Thoracic aorta (tissue), 2 donors: ENCODE measurements at regions not wholly inside any gene's neighbourhood (a gene's known extent, or its start where the extent isn't known, plus 50 kb on each side); places are given as distances from the start of the nearest gene placed in this dataset.

Source experiments
- ATAC-seq: fragments of 150-250 bp; one replicate; pipeline ENCODE4 v1.8.0; 2017; ENCODE audit warnings: low read depth; ENCODE audit not compliant: insufficient number of reproducible peaks, low FRiP score
- DNase-seq: peaks from one replicate; pipeline ENCODE4 v3.0.0-alpha.2; 2020; ENCODE audit warnings: low spot score
- H3K27ac ChIP-seq, 2 donors: fragments of 200-600 bp; sonication (generic); 1 replicate in 1 of 2; 2 replicates in 1 of 2; pipeline ENCODE4 v1.5.1; 2016; ENCODE audit warnings: mild to moderate bottlenecking in 2 of 2, moderate library complexity in 2 of 2
- H3K27me3 ChIP-seq: fragments of 200-600 bp; sonication (generic); replicated peaks from 2 replicates; pipeline ENCODE4 v1.6.0; 2016; ENCODE audit warnings: mild to moderate bottlenecking; ENCODE audit not compliant: insufficient read depth
- H3K36me3 ChIP-seq: fragments of 200-600 bp; sonication (generic); one replicate; pipeline ENCODE4 v1.5.1; 2016
- H3K4me1 ChIP-seq, 2 donors: fragments of 200-600 bp; sonication (generic); 1 replicate in 1 of 2; 2 replicates in 1 of 2; pipeline versions ENCODE4 v1.5.1 to v1.6.0; 2016; ENCODE audit warnings: low read depth in 2 of 2, mild to moderate bottlenecking in 1 of 2; ENCODE audit not compliant: control insufficient read depth in 1 of 2
- H3K4me3 ChIP-seq: fragments of 200-600 bp; sonication (generic); 2 replicates; pipeline ENCODE4 v1.5.1; 2016; ENCODE audit warnings: mild to moderate bottlenecking
- H3K9me3 ChIP-seq: fragments of 200-600 bp; sonication (generic); 2 replicates; pipeline ENCODE4 v1.5.1; 2016
- CTCF ChIP-seq: fragments of 200-600 bp; sonication (generic); IDR thresholded peaks from one replicate; pipeline ENCODE4 v1.5.1; 2019; ENCODE audit warnings: antibody characterized with exemption

GRCh38 chr6:14810021-14810420 is 435.8 kb upstream of the JARID2 start:
- no peaks in the 10 kb centered on the region for H3K27me3 ChIP-seq
- H3K36me3 ChIP-seq, result no peaks in the 10 kb centered on the region
- DNase-seq, result no peak
- H3K4me3 ChIP-seq, result no peak overlapping the region
- peaks cover 0 to under 1% of the 10 kb centered on the region in 2 donors for H3K4me1 ChIP-seq
- no peak overlapping the region for H3K27ac ChIP-seq
- ATAC-seq, result no peak
- no peak for TF ChIP-seq CTCF
- no peaks in the 10 kb centered on the region for H3K9me3 ChIP-seq

- TF ChIP-seq CTCF, result no peak
Observed at GRCh38 chr6:14811775-14812428, 434.0 kb upstream of the JARID2 start.

GRCh38 chr6:14814016-14814415 is 431.9 kb upstream of the JARID2 start:
- no peak for TF ChIP-seq CTCF
- H3K4me1 ChIP-seq, result no peaks in the 10 kb centered on the region
- no peaks in the 10 kb centered on the region for H3K27me3 ChIP-seq
- DNase-seq (no peak), ATAC-seq (no peak)
- no peaks in the 10 kb centered on the region for H3K36me3 ChIP-seq
- H3K4me3 ChIP-seq, result no peak overlapping the region
- H3K27ac ChIP-seq, result no peak overlapping the region
- no peaks in the 10 kb centered on the region for H3K9me3 ChIP-seq

More at GRCh38 chr6:14811775-14812428, 434.0 kb upstream of the JARID2 start:
- H3K4me1 ChIP-seq, result no peaks in the 10 kb centered on the region
- H3K27me3 ChIP-seq, result no peaks in the 10 kb centered on the region
- H3K27ac ChIP-seq, result no peak overlapping the region
- no peaks in the 10 kb centered on the region for H3K9me3 ChIP-seq
- no peaks in the 10 kb centered on the region for H3K36me3 ChIP-seq
- ATAC-seq (no peak), DNase-seq (no peak)
- no peak overlapping the region for H3K4me3 ChIP-seq

- H3K4me3 ChIP-seq, result no peak overlapping the region
- ATAC-seq (no peak), DNase-seq (no peak)
- no peaks in the 10 kb centered on the region for H3K36me3 ChIP-seq
- no peak overlapping the region for H3K27ac ChIP-seq
- no peak for TF ChIP-seq CTCF
- no peaks in the 10 kb centered on the region for H3K27me3 ChIP-seq
- H3K9me3 ChIP-seq, result no peaks in the 10 kb centered on the region
- no peaks in the 10 kb centered on the region for H3K4me1 ChIP-seq
Observed at GRCh38 chr6:14816116-14816859, 429.6 kb upstream of the JARID2 start.

GRCh38 chr6:14817074-14817473 is 428.8 kb upstream of the JARID2 start:
- ATAC-seq (no peak), DNase-seq (no peak)
- Histone ChIP-seq H3K9me3 (no peaks in the 10 kb centered on the region), H3K4me3 (no peak overlapping the region), H3K27me3 (no peaks in the 10 kb centered on the region), H3K36me3 (no peaks in the 10 kb centered on the region), H3K4me1 (no peaks in the 10 kb centered on the region), H3K27ac (no peak overlapping the region)
- TF ChIP-seq CTCF, result no peak
